ENCODE measurements at regions not wholly inside any gene's neighbourhood (a gene's known extent, or its start where the extent isn't known, plus 50 kb on each side); places are given as distances from the start of the nearest gene placed in this dataset.

DNA sequence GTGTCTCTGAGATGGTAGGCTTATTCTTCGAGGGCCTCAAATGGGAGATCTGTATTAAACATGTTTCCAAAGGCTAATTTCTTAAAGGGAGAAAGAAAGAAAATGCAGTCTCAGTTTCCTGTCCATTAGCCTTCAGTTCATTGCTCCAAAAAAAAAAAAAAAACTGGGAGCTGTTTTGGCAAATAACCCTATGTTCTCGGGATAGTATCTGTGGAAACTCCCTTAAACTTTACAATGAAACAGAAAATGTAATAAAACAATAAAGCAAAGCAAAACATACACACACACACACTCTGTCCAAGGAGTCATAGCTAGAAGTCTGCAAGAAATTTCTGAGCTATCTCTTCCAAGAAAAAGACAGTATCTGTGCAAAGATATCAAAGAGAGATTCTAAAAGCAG lies 172.5 kb upstream of the CELF2 start:
- TF ChIP-seq EZH2phosphoT487 (IDR thresholded peaks at IDR 0.05; ENCODE audit: insufficient read depth, low read depth) (no peak), EZH2 (IDR thresholded peaks at IDR 0.05; ENCODE audit: insufficient read depth, poor library complexity, severe bottlenecking) (no peak)
- H3K4me2 ChIP-seq (ENCODE audit: unreplicated experiment) = peak overlapping the region; percentile 52
- H3K9me3 ChIP-seq (ENCODE audit: low read depth) = no peaks in the 10 kb centered on the region
- no peaks in the 10 kb centered on the region for H4K20me1 ChIP-seq (ENCODE audit: insufficient read depth)
- H3F3A ChIP-seq (ENCODE audit: insufficient read depth) = peaks cover 1% of the 10 kb centered on the region; the same call in 1 of the 2 replicates
- H3K9ac ChIP-seq = no peak overlapping the region
- H3K9me2 ChIP-seq (ENCODE audit: insufficient read depth) = no peaks in the 10 kb centered on the region
- no peak for DNase-seq
- 19 to 24% methylated on average over 2 of the region's 2 CpGs for WGBS, 2 experiments (ENCODE audit: low coverage in 1 of 2, low lambda C conversion rate in 2 of 2, missing lambda C conversion rate in 2 of 2)
- H3K27ac ChIP-seq = no peak overlapping the region
- H3K79me2 ChIP-seq (ENCODE audit: insufficient read depth) = no peaks in the 10 kb centered on the region
- in situ Hi-C loops (cut with MboI) = no loop called here
- no peak overlapping the region for H3K4me3 ChIP-seq
- H3K4me1 ChIP-seq (ENCODE audit: insufficient read depth) = peaks cover 9% of the 10 kb centered on the region
- H3K27me3 ChIP-seq (replicated peaks; ENCODE audit: insufficient read depth) = no peaks in the 10 kb centered on the region
- H2AFZ ChIP-seq = no peak overlapping the region
- H3K36me3 ChIP-seq (ENCODE audit: low read depth) = no peaks in the 10 kb centered on the region

DNA sequence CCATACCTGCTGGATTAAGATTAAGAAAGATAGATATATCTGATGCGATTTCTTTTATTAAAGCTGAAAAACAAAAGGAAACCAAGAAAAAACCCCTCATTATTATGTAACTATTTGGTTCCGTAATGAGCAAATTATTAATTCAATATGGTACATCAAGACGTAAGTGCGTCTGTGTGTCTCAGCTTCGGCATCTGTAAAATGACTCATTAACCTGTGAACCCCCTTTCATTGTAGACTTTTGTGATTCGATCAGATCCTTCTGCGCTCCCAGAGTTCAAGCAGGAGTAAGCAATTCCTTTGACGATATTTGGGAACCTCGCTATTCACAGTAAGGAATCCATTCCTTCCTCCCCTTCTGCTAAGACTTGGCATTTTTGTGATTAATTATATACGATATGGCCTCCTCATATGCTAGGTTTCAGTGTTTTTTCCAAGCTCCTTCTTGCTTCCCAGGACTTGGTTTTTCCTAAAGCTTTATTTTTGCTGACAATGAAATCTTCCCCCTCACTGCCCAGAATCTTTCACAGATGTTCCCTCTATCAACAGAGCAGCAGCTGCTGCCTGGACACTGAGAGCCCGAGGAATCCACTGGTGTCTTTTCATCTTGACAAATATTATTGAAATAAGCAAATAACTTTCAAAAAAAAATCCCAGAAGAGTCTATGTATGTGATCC lies 171.7 kb upstream of the CELF2 start:
- Histone ChIP-seq H3K9me3 (ENCODE audit: low read depth) (no peaks in the 10 kb centered on the region), H3K27me3 (replicated peaks; ENCODE audit: insufficient read depth) (no peaks in the 10 kb centered on the region), H3K36me3 (ENCODE audit: low read depth) (no peaks in the 10 kb centered on the region), H3K4me2 (ENCODE audit: unreplicated experiment) (peak overlapping the region; percentile 52), H3K4me1 (ENCODE audit: insufficient read depth) (peaks cover 17% of the 10 kb centered on the region), H4K20me1 (ENCODE audit: insufficient read depth) (no peaks in the 10 kb centered on the region), H3K4me3 (peak overlapping the region; percentile 39; the same call in 1 of the 2 replicates), H3K9me2 (ENCODE audit: insufficient read depth) (no peaks in the 10 kb centered on the region), H2AFZ (peak overlapping the region; percentile 62), H3K79me2 (ENCODE audit: insufficient read depth) (no peaks in the 10 kb centered on the region), H3K27ac (no peak overlapping the region), H3F3A (ENCODE audit: insufficient read depth) (peaks cover 7% of the 10 kb centered on the region), H3K9ac (peak overlapping the region; percentile 5; the same call in 1 of the 2 replicates)
- WGBS, 2 experiments (ENCODE audit: low coverage in 1 of 2, low lambda C conversion rate in 2 of 2, missing lambda C conversion rate in 2 of 2) = 28 to 36% methylated on average over 11 of the region's 11 CpGs
- peak; percentile 25 for DNase-seq
- TF ChIP-seq EZH2phosphoT487 (IDR thresholded peaks at IDR 0.05; ENCODE audit: insufficient read depth, low read depth) (no peak), EZH2 (IDR thresholded peaks at IDR 0.05; ENCODE audit: insufficient read depth, poor library complexity, severe bottlenecking) (no peak)
- in situ Hi-C loops (cut with MboI) = no loop called here

DNA sequence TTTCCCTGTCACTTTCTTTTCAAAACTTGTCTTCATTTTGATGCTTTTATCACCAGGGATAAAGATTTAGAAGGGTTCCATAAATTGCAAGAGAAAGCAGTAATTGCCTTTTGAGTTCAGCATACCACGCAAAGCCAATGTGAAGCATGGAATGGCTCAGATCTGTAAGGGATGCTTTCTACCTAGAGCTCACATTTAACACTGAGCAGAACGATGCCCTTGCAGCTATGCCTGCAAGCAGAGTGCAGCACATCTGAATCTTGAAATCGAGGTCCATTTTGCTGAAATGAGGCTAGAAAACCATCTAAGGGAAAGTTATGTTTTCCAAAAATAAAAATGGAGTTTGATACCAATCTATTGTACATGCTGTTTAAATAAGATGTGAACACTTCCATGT lies 171.2 kb upstream of the CELF2 start:
- Histone ChIP-seq H3K9ac (0 out of 2 replicates have a peak overlapping the region, but pooled peaks have one; percentile 5), H3K27me3 (replicated peaks; ENCODE audit: insufficient read depth) (no peaks in the 10 kb centered on the region), H3F3A (ENCODE audit: insufficient read depth) (peaks cover 12% of the 10 kb centered on the region), H3K27ac (no peak overlapping the region), H4K20me1 (ENCODE audit: insufficient read depth) (no peaks in the 10 kb centered on the region), H3K79me2 (ENCODE audit: insufficient read depth) (no peaks in the 10 kb centered on the region), H3K9me2 (ENCODE audit: insufficient read depth) (no peaks in the 10 kb centered on the region), H3K4me3 (no peak overlapping the region), H3K9me3 (ENCODE audit: low read depth) (no peaks in the 10 kb centered on the region), H3K4me2 (ENCODE audit: unreplicated experiment) (no peak overlapping the region), H2AFZ (peak overlapping the region; percentile 62; the same call in 1 of the 2 replicates), H3K36me3 (ENCODE audit: low read depth) (no peaks in the 10 kb centered on the region), H3K4me1 (ENCODE audit: insufficient read depth) (peaks cover 22% of the 10 kb centered on the region)
- DNase-seq = no peak
- TF ChIP-seq EZH2phosphoT487 (IDR thresholded peaks at IDR 0.05; ENCODE audit: insufficient read depth, low read depth) = no peak
- no peak for TF ChIP-seq EZH2 (IDR thresholded peaks at IDR 0.05; ENCODE audit: insufficient read depth, poor library complexity, severe bottlenecking)
- 41 to 55% methylated on average over 3 of the region's 3 CpGs for WGBS, 2 experiments (ENCODE audit: low coverage in 1 of 2, low lambda C conversion rate in 2 of 2, missing lambda C conversion rate in 2 of 2)
- in situ Hi-C loops (cut with MboI) = no loop called here

DNA sequence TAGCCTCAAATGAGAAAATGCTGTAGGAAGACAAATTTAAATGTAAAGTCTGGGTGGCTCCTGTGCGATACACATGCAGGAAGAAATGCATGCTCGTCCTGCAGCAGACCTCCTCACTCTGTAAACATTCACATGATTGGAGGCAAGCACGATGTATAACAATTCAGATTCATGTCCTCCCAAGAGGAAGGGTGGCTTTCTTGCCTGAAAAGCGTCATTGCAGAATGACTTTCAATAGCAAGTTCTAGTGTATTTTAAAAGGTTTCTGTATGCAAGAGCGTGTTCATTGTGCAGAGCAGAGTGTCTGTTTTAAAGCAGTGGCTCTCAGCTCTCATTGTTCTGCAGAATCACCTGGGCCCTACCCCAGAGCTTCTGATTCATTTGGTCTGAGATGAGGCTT lies 170.3 kb upstream of the CELF2 start:
- Histone ChIP-seq H3K4me2 (ENCODE audit: unreplicated experiment) (no peak overlapping the region), H3K9me3 (ENCODE audit: low read depth) (no peaks in the 10 kb centered on the region), H3K9me2 (ENCODE audit: insufficient read depth) (no peaks in the 10 kb centered on the region), H4K20me1 (ENCODE audit: insufficient read depth) (no peaks in the 10 kb centered on the region), H3K79me2 (ENCODE audit: insufficient read depth) (no peaks in the 10 kb centered on the region), H3K27me3 (replicated peaks; ENCODE audit: insufficient read depth) (no peaks in the 10 kb centered on the region), H3K36me3 (ENCODE audit: low read depth) (no peaks in the 10 kb centered on the region), H3K4me1 (ENCODE audit: insufficient read depth) (peaks cover 24% of the 10 kb centered on the region), H3K27ac (no peak overlapping the region), H2AFZ (no peak overlapping the region), H3K4me3 (no peak overlapping the region), H3K9ac (no peak overlapping the region), H3F3A (ENCODE audit: insufficient read depth) (peaks cover 16% of the 10 kb centered on the region)
- in situ Hi-C loops (cut with MboI) = no loop called here
- TF ChIP-seq EZH2phosphoT487 (IDR thresholded peaks at IDR 0.05; ENCODE audit: insufficient read depth, low read depth) (no peak), EZH2 (IDR thresholded peaks at IDR 0.05; ENCODE audit: insufficient read depth, poor library complexity, severe bottlenecking) (no peak)
- no peak for DNase-seq
- 85 to 87% methylated on average over 5 of the region's 5 CpGs for WGBS, 2 experiments (ENCODE audit: low coverage in 1 of 2, low lambda C conversion rate in 2 of 2, missing lambda C conversion rate in 2 of 2)
